Spleen (tissue), 11 donors: ENCODE measurements at regions not wholly inside any gene's neighbourhood (a gene's known extent, or its start where the extent isn't known, plus 50 kb on each side); places are given as distances from the start of the nearest gene placed in this dataset.
A peak's percentile ranks its signal among the peaks of the same experiment; 100 is the strongest.
"Not testable (repeated sequence)": the region's sequence is repeated elsewhere in the genome, so short reads cannot be mapped to it uniquely, and the experiment has no call there.

Source experiments
- DNase-seq: peaks from one replicate; pipeline ENCODE4 v3.0.0-alpha.2; 2020
- H3K27ac ChIP-seq, 8 donors: fragments of 200-600 bp; sonication (generic) in 7 of 8; 1 replicate in 4 of 8; 2 replicates in 4 of 8; pipeline versions ENCODE4 v1.5.0 to v1.8.0; 2016 to 2021; ENCODE audit warnings: inconsistent platforms in 4 of 8, mild to moderate bottlenecking in 4 of 8, moderate library complexity in 1 of 8
- H3K27me3 ChIP-seq, 7 donors: fragments of 200-600 bp; sonication (generic) in 6 of 7; replicated peaks in 1 of 7; 1 replicate in 4 of 7; 2 replicates in 3 of 7; pipeline versions ENCODE4 v1.5.0 to v1.8.0; 2016 to 2021; ENCODE audit warnings: inconsistent platforms in 3 of 7, mild to moderate bottlenecking in 1 of 7
- H3K36me3 ChIP-seq, 6 donors: fragments of 200-600 bp; sonication (generic) in 5 of 6; 1 replicate in 4 of 6; 2 replicates in 2 of 6; pipeline versions ENCODE4 v1.5.0 to v1.8.0; 2016 to 2021; ENCODE audit warnings: inconsistent platforms in 2 of 6
- H3K4me1 ChIP-seq, 6 donors: fragments of 200-600 bp; sonication (generic) in 5 of 6; 1 replicate in 3 of 6; 2 replicates in 3 of 6; pipeline versions ENCODE4 v1.5.0 to v1.8.0; 2016 to 2021; ENCODE audit warnings: inconsistent platforms in 3 of 6
- H3K4me3 ChIP-seq, 8 donors: fragments of 200-600 bp; sonication (generic) in 7 of 8; 1 replicate in 4 of 8; 2 replicates in 4 of 8; pipeline versions ENCODE4 v1.5.0 to v1.8.0; 2016 to 2021; ENCODE audit warnings: inconsistent platforms in 4 of 8, mild to moderate bottlenecking in 4 of 8, moderate library complexity in 2 of 8
- H3K9me3 ChIP-seq, 8 donors: fragments of 200-600 bp; sonication (generic) in 7 of 8; 1 replicate in 4 of 8; 2 replicates in 4 of 8; pipeline versions ENCODE4 v1.5.0 to v1.8.0; 2016 to 2021; ENCODE audit warnings: inconsistent platforms in 4 of 8
- POLR2A ChIP-seq, 3 donors: fragments of 450-650 bp; IDR thresholded peaks; one replicate each; pipeline ENCODE4 v1.5.1; 2017; ENCODE audit warnings: antibody characterized with exemption in 3 of 3, mild to moderate bottlenecking in 1 of 3
- POLR2AphosphoS5 ChIP-seq, 3 donors: sonication (generic); formaldehyde crosslinking; IDR thresholded peaks; one replicate each; pipeline ENCODE4 v1.5.1; 2017; ENCODE audit warnings: antibody characterized with exemption in 3 of 3
- WGBS, 5 donors: extraction: QIAGEN DNeasy Blood & Tissue Kit in 3 of 5; methylation state at CpG; one replicate each; pipeline versions ENCODE4 v1.1.5 to v1.1.7; 2013 to 2018; 5-methylcytosine and 5-hydroxymethylcytosine counted together
- intact Hi-C: fragments of 100-400 bp; cut with DNase I; formaldehyde crosslinking; loops from one replicate; pipeline ENCODE4 v1.15.0; 2023; ENCODE audit warnings: low total_unique reads
- TF ChIP-seq, protein P1 (sequence below), 11 experiments: fragments of 200-600 bp in 7 of 11; fragments of 450-650 bp in 4 of 11; sonication (generic) in 4 of 11; IDR thresholded peaks in 8 of 11; conservative IDR thresholded peaks in 3 of 11; 1 replicate in 7 of 11; 2 replicates in 4 of 11; pipeline versions ENCODE4 v1.4.0 to v1.8.0; 2016 to 2021; ENCODE audit warnings: antibody characterized with exemption in 11 of 11, inconsistent platforms in 4 of 11, mild to moderate bottlenecking in 1 of 11
- donor health status: healthy with polysubstance abuse.
- donor health status: DM: no; HTN: no; CAD: no; lungs with moderate emphysema.
- donor health status: DM: no; HTN: no; CAD: no.
- donor health status: Bipolar disorder and iron deficiency.
- donor health status: healthy.
- donor health status: DM: no; HTN: no; CAD: no.
- donor health status: DM: yes; HTN: yes; CAD: no.

GRCh38 chr6:40825102-40825501 is 213.9 kb downstream of the UNC5CL start:
- no peaks in the 10 kb centered on the region for H3K4me1 ChIP-seq
- H3K36me3 ChIP-seq, result no peaks in the 10 kb centered on the region
- H3K27me3 ChIP-seq, result peaks cover 0 to 34% (median 0%) of the 10 kb centered on the region in 7 donors
- no peak for TF ChIP-seq POLR2A (IDR thresholded peaks at IDR 0.05)
- TF ChIP-seq, protein P1, sequence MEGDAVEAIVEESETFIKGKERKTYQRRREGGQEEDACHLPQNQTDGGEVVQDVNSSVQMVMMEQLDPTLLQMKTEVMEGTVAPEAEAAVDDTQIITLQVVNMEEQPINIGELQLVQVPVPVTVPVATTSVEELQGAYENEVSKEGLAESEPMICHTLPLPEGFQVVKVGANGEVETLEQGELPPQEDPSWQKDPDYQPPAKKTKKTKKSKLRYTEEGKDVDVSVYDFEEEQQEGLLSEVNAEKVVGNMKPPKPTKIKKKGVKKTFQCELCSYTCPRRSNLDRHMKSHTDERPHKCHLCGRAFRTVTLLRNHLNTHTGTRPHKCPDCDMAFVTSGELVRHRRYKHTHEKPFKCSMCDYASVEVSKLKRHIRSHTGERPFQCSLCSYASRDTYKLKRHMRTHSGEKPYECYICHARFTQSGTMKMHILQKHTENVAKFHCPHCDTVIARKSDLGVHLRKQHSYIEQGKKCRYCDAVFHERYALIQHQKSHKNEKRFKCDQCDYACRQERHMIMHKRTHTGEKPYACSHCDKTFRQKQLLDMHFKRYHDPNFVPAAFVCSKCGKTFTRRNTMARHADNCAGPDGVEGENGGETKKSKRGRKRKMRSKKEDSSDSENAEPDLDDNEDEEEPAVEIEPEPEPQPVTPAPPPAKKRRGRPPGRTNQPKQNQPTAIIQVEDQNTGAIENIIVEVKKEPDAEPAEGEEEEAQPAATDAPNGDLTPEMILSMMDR (IDR thresholded peaks at IDR 0.05 in 8 of 11, conservative IDR thresholded peaks at IDR 0.05 in 3 of 11), result no peak
- TF ChIP-seq POLR2AphosphoS5 (IDR thresholded peaks at IDR 0.05), result no peak
- 62 to 72% (median 69%) methylated on average over 2 of the region's 2 CpGs for WGBS, 5 donors
- no peak overlapping the region for H3K4me3 ChIP-seq
- H3K27ac ChIP-seq, result no peak overlapping the region
- H3K9me3 ChIP-seq, result no peaks in the 10 kb centered on the region
- intact Hi-C loops, result no loop called here
- no peak for DNase-seq

DNA sequence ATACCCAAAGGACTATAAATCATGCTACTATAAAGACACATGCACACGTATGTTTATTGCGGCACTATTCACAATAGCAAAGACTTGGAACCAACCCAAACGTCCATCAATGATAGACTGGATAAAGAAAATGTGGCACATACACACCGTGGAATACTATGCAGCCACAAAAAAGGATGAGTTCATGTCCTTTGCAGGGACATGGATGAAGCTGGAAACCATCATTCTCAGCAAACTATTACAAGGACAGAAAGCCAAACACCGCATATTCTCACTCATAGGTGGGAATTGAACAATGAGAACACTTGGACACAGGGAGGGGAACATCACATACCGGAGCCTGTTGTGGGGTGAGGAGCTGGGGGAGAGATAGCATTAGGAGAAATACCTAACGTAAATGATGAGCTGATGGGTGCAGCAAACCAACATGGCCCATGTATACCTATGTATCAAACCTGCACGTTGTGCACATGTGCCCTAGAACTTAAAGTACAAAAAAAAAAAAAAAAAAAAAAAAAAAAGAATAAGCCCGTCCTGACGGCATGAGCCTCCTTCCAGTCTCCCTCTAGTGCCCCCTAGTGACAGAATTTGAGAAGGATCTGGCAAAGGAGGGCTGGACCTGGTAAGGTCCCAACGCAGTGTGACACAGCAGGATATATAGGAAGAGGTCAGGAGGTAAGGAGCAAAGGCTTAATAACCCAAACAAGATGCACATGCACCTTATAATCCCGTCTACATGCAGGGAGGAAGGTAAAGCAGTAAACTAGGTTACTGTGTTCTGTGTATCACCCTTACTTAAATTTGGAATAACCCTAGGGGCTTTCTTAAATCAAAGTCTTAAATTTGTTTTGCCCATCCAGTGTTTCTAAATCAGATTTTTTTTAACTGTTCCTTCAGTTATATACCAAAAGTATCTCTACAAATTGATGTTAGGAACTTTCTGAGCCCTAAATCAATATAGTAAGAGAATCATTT is 214.8 kb downstream of the UNC5CL start:
- H3K4me1 ChIP-seq, H3K27ac ChIP-seq, H3K36me3 ChIP-seq, intact Hi-C loops, H3K9me3 ChIP-seq, DNase-seq, H3K4me3 ChIP-seq: not testable (repeated sequence)
- peaks cover 0 to 25% (median 0%) of the 10 kb centered on the region in 7 donors for H3K27me3 ChIP-seq
- TF ChIP-seq, protein P1 (IDR thresholded peaks at IDR 0.05 in 8 of 11, conservative IDR thresholded peaks at IDR 0.05 in 3 of 11), result peak in 10 of 11 experiments; percentile 11 to 69 (median 47)
- WGBS, 5 donors, result 43 to 47% (median 46%) methylated on average over 12 of the region's 12 CpGs

DNA sequence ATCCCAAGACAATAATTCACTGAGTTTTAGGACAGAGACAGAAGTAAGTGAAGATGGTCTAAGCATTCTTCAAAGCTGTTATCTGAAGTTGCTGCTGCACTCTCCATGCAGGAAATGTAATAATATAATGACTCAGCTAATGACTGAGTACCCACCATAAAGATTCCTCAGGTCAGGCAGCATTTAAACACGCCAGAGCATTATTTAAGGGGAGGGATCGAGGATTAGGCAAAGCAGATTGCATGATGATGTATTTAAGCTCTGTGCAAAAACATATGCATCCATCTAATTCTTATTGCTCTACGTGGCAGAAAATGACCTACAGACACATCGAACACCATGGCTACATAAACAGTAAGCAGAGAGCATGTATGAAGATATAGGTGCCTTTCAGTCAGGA is 216.4 kb downstream of the UNC5CL start:
- Histone ChIP-seq H3K4me1 (no peaks in the 10 kb centered on the region), H3K9me3 (no peaks in the 10 kb centered on the region), H3K36me3 (no peaks in the 10 kb centered on the region), H3K4me3 (no peak overlapping the region), H3K27me3 (peaks cover 0 to 19% (median 0%) of the 10 kb centered on the region in 7 donors), H3K27ac (no peak overlapping the region)
- 66 to 71% (median 69%) methylated on average over 4 of the region's 4 CpGs for WGBS, 5 donors
- no peak for DNase-seq
- intact Hi-C loops, result no loop called here
- TF ChIP-seq POLR2AphosphoS5 (IDR thresholded peaks at IDR 0.05) (no peak), POLR2A (IDR thresholded peaks at IDR 0.05) (no peak)
- TF ChIP-seq, protein P1 (IDR thresholded peaks at IDR 0.05 in 8 of 11, conservative IDR thresholded peaks at IDR 0.05 in 3 of 11), result no peak

GRCh38 chr6:40819182-40819834 is 219.7 kb downstream of the UNC5CL start:
- no peak overlapping the region for H3K27ac ChIP-seq
- intact Hi-C loops, result no loop called here
- WGBS, 5 donors, result 74 to 86% (median 82%) methylated on average over 9 of the region's 9 CpGs
- no peak for DNase-seq
- H3K4me3 ChIP-seq, result no peak overlapping the region
- H3K9me3 ChIP-seq, result no peaks in the 10 kb centered on the region
- no peaks in the 10 kb centered on the region for H3K36me3 ChIP-seq
- H3K27me3 ChIP-seq, result peaks cover 0 to 7% (median 0%) of the 10 kb centered on the region in 7 donors
- TF ChIP-seq POLR2AphosphoS5 (IDR thresholded peaks at IDR 0.05) (no peak), POLR2A (IDR thresholded peaks at IDR 0.05) (no peak)
- TF ChIP-seq, protein P1 (IDR thresholded peaks at IDR 0.05 in 8 of 11, conservative IDR thresholded peaks at IDR 0.05 in 3 of 11), result no peak
- no peaks in the 10 kb centered on the region for H3K4me1 ChIP-seq
